HEK293T (cell line): ENCODE measurements at regions not wholly inside any gene's neighbourhood (a gene's known extent, or its start where the extent isn't known, plus 50 kb on each side); places are given as distances from the start of the nearest gene placed in this dataset.

ENCODE experiments used
- ARNT ChIP-seq: fragments of 450-650 bp; IDR thresholded peaks from 2 replicates; pipeline ENCODE4 v1.6.1; 2017; ENCODE audit warnings: mild to moderate bottlenecking
- BHLHE40 ChIP-seq: fragments of 450-650 bp; IDR thresholded peaks from 2 replicates; pipeline ENCODE4 v1.6.1; 2016; ENCODE audit warnings: mild to moderate bottlenecking, moderate library complexity, borderline replicate concordance
- FOXK2 ChIP-seq: fragments of 450-650 bp; IDR thresholded peaks from 2 replicates; pipeline ENCODE4 v1.6.1; 2016; ENCODE audit warnings: mild to moderate bottlenecking
- LEF1 ChIP-seq: fragments of 450-650 bp; IDR thresholded peaks from 2 replicates; pipeline ENCODE4 v1.6.1; 2017; ENCODE audit warnings: mild to moderate bottlenecking, borderline replicate concordance
- SP1 ChIP-seq: fragments of 450-650 bp; IDR thresholded peaks from 2 replicates; pipeline ENCODE4 v1.6.1; 2017
- SUZ12 ChIP-seq: fragments of 450-650 bp; IDR thresholded peaks from 2 replicates; pipeline ENCODE4 v1.6.1; 2016; ENCODE audit warnings: mild to moderate bottlenecking
- TARDBP ChIP-seq: fragments of 450-650 bp; IDR thresholded peaks from 2 replicates; pipeline ENCODE4 v1.6.1; 2016

- TF ChIP-seq FOXK2 (no peak), SUZ12 (no peak), ARNT (no peak), BHLHE40 (no peak), SP1 (no peak), LEF1 (no peak), TARDBP (no peak)
These were observed 712.5 kb downstream of the MCTP2 start for GRCh38 chr15:94943888-94944287.
